ENCODE measurements at regions not wholly inside any gene's neighbourhood (a gene's known extent, or its start where the extent isn't known, plus 50 kb on each side); places are given as distances from the start of the nearest gene placed in this dataset.

DNA sequence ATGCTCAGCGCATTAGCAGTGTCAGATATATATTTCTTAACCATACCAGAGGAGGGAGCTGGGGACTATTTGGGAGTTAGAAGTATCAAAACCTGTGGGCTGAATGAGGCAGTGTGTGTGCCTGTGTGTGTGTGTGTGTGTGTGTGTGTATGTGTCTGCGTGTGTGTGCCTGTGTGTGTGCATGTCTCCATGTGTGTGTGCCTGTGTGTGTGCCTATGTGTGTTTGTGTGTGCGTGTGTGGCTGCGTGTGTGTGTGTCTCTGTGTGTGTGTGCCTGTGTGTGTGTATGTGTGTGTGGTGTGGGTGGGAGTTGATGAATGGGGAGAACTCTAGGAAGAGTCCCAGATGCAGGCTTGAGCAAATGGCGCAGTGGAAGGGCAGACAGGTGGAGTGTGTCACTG lies 92.9 kb downstream of the PAX1 start (continued):
- TF ChIP-seq SAP30 (IDR thresholded peaks at IDR 0.05; ENCODE audit: insufficient read depth, insufficient replicate concordance, low read length) (no peak), SRF (IDR thresholded peaks at IDR 0.05; ENCODE audit: low read depth, low read length) (no peak), NANOG (IDR thresholded peaks at IDR 0.05; ENCODE audit: insufficient read depth, low read depth, low read length, poor library complexity, severe bottlenecking) (no peak)
- TF ChIP-seq, protein P1, sequence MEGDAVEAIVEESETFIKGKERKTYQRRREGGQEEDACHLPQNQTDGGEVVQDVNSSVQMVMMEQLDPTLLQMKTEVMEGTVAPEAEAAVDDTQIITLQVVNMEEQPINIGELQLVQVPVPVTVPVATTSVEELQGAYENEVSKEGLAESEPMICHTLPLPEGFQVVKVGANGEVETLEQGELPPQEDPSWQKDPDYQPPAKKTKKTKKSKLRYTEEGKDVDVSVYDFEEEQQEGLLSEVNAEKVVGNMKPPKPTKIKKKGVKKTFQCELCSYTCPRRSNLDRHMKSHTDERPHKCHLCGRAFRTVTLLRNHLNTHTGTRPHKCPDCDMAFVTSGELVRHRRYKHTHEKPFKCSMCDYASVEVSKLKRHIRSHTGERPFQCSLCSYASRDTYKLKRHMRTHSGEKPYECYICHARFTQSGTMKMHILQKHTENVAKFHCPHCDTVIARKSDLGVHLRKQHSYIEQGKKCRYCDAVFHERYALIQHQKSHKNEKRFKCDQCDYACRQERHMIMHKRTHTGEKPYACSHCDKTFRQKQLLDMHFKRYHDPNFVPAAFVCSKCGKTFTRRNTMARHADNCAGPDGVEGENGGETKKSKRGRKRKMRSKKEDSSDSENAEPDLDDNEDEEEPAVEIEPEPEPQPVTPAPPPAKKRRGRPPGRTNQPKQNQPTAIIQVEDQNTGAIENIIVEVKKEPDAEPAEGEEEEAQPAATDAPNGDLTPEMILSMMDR (IDR thresholded peaks at IDR 0.05; ENCODE audit: control extremely low read depth in 1 of 3, insufficient read depth in 1 of 3, low read depth in 1 of 3, low read length in 3 of 3), result no peak

Data from H1 (cell line).